ENCODE measurements at regions not wholly inside any gene's neighbourhood (a gene's known extent, or its start where the extent isn't known, plus 50 kb on each side); places are given as distances from the start of the nearest gene placed in this dataset.
A peak's percentile ranks its signal among the peaks of the same experiment; 100 is the strongest.

DNA sequence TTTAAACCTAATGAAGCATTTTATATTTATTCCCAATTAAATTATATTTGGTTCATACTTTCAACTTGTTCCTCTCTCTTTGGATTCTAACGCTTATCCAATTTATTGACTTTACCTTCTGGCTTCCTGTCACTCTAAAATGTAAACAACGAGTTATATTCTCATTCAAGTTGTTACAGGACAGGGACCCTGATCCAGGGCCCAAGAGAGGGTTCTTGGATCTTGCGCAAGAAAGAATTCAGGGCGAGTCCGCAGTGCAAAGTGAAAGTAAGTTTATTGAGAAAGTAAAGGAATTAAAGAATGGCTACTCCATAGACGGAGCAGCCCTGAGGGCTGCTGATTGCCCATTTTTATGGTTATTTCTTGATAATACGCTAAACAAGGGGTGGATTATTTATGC is 405.6 kb upstream of the API5 start (continued):
- TF ChIP-seq, protein P1, sequence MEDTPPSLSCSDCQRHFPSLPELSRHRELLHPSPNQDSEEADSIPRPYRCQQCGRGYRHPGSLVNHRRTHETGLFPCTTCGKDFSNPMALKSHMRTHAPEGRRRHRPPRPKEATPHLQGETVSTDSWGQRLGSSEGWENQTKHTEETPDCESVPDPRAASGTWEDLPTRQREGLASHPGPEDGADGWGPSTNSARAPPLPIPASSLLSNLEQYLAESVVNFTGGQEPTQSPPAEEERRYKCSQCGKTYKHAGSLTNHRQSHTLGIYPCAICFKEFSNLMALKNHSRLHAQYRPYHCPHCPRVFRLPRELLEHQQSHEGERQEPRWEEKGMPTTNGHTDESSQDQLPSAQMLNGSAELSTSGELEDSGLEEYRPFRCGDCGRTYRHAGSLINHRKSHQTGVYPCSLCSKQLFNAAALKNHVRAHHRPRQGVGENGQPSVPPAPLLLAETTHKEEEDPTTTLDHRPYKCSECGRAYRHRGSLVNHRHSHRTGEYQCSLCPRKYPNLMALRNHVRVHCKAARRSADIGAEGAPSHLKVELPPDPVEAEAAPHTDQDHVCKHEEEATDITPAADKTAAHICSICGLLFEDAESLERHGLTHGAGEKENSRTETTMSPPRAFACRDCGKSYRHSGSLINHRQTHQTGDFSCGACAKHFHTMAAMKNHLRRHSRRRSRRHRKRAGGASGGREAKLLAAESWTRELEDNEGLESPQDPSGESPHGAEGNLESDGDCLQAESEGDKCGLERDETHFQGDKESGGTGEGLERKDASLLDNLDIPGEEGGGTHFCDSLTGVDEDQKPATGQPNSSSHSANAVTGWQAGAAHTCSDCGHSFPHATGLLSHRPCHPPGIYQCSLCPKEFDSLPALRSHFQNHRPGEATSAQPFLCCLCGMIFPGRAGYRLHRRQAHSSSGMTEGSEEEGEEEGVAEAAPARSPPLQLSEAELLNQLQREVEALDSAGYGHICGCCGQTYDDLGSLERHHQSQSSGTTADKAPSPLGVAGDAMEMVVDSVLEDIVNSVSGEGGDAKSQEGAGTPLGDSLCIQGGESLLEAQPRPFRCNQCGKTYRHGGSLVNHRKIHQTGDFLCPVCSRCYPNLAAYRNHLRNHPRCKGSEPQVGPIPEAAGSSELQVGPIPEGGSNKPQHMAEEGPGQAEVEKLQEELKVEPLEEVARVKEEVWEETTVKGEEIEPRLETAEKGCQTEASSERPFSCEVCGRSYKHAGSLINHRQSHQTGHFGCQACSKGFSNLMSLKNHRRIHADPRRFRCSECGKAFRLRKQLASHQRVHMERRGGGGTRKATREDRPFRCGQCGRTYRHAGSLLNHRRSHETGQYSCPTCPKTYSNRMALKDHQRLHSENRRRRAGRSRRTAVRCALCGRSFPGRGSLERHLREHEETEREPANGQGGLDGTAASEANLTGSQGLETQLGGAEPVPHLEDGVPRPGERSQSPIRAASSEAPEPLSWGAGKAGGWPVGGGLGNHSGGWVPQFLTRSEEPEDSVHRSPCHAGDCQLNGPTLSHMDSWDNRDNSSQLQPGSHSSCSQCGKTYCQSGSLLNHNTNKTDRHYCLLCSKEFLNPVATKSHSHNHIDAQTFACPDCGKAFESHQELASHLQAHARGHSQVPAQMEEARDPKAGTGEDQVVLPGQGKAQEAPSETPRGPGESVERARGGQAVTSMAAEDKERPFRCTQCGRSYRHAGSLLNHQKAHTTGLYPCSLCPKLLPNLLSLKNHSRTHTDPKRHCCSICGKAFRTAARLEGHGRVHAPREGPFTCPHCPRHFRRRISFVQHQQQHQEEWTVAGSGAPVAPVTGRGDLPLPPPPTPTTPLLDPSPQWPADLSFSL (CRISPR knock-in tag; IDR thresholded peaks at IDR 0.05), result no peak
- TF ChIP-seq, protein P2, sequence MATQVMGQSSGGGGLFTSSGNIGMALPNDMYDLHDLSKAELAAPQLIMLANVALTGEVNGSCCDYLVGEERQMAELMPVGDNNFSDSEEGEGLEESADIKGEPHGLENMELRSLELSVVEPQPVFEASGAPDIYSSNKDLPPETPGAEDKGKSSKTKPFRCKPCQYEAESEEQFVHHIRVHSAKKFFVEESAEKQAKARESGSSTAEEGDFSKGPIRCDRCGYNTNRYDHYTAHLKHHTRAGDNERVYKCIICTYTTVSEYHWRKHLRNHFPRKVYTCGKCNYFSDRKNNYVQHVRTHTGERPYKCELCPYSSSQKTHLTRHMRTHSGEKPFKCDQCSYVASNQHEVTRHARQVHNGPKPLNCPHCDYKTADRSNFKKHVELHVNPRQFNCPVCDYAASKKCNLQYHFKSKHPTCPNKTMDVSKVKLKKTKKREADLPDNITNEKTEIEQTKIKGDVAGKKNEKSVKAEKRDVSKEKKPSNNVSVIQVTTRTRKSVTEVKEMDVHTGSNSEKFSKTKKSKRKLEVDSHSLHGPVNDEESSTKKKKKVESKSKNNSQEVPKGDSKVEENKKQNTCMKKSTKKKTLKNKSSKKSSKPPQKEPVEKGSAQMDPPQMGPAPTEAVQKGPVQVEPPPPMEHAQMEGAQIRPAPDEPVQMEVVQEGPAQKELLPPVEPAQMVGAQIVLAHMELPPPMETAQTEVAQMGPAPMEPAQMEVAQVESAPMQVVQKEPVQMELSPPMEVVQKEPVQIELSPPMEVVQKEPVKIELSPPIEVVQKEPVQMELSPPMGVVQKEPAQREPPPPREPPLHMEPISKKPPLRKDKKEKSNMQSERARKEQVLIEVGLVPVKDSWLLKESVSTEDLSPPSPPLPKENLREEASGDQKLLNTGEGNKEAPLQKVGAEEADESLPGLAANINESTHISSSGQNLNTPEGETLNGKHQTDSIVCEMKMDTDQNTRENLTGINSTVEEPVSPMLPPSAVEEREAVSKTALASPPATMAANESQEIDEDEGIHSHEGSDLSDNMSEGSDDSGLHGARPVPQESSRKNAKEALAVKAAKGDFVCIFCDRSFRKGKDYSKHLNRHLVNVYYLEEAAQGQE (IDR thresholded peaks at IDR 0.05; ENCODE audit: borderline replicate concordance in 1 of 2, low read depth in 1 of 2, low read length in 2 of 2), result no peak
- TF ChIP-seq SIN3A (IDR thresholded peaks at IDR 0.05; ENCODE audit: borderline replicate concordance, low read depth, low read length) (no peak), ZNF3 (CRISPR knock-in tag; IDR thresholded peaks at IDR 0.05) (no peak), KLF13 (CRISPR knock-in tag; IDR thresholded peaks at IDR 0.05) (no peak), ZNF550 (CRISPR knock-in tag; IDR thresholded peaks at IDR 0.05; ENCODE audit: borderline replicate concordance) (no peak), MED8 (CRISPR knock-in tag; IDR thresholded peaks at IDR 0.05; ENCODE audit: insufficient replicate concordance) (no peak), CEBPB (IDR thresholded peaks at IDR 0.05; ENCODE audit: borderline replicate concordance, low read depth, low read length) (peak; percentile 69; the same call in 1 of the 2 replicates), ZKSCAN8 (CRISPR knock-in tag; IDR thresholded peaks at IDR 0.05; ENCODE audit: borderline replicate concordance) (no peak), ZNF33B (CRISPR knock-in tag; IDR thresholded peaks at IDR 0.05) (no peak)
- TF ChIP-seq, protein P3, sequence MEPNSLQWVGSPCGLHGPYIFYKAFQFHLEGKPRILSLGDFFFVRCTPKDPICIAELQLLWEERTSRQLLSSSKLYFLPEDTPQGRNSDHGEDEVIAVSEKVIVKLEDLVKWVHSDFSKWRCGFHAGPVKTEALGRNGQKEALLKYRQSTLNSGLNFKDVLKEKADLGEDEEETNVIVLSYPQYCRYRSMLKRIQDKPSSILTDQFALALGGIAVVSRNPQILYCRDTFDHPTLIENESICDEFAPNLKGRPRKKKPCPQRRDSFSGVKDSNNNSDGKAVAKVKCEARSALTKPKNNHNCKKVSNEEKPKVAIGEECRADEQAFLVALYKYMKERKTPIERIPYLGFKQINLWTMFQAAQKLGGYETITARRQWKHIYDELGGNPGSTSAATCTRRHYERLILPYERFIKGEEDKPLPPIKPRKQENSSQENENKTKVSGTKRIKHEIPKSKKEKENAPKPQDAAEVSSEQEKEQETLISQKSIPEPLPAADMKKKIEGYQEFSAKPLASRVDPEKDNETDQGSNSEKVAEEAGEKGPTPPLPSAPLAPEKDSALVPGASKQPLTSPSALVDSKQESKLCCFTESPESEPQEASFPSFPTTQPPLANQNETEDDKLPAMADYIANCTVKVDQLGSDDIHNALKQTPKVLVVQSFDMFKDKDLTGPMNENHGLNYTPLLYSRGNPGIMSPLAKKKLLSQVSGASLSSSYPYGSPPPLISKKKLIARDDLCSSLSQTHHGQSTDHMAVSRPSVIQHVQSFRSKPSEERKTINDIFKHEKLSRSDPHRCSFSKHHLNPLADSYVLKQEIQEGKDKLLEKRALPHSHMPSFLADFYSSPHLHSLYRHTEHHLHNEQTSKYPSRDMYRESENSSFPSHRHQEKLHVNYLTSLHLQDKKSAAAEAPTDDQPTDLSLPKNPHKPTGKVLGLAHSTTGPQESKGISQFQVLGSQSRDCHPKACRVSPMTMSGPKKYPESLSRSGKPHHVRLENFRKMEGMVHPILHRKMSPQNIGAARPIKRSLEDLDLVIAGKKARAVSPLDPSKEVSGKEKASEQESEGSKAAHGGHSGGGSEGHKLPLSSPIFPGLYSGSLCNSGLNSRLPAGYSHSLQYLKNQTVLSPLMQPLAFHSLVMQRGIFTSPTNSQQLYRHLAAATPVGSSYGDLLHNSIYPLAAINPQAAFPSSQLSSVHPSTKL (CRISPR knock-in tag; IDR thresholded peaks at IDR 0.05), result peak; percentile 18; the same call in 1 of the 2 replicates
- TF ChIP-seq, protein P4, sequence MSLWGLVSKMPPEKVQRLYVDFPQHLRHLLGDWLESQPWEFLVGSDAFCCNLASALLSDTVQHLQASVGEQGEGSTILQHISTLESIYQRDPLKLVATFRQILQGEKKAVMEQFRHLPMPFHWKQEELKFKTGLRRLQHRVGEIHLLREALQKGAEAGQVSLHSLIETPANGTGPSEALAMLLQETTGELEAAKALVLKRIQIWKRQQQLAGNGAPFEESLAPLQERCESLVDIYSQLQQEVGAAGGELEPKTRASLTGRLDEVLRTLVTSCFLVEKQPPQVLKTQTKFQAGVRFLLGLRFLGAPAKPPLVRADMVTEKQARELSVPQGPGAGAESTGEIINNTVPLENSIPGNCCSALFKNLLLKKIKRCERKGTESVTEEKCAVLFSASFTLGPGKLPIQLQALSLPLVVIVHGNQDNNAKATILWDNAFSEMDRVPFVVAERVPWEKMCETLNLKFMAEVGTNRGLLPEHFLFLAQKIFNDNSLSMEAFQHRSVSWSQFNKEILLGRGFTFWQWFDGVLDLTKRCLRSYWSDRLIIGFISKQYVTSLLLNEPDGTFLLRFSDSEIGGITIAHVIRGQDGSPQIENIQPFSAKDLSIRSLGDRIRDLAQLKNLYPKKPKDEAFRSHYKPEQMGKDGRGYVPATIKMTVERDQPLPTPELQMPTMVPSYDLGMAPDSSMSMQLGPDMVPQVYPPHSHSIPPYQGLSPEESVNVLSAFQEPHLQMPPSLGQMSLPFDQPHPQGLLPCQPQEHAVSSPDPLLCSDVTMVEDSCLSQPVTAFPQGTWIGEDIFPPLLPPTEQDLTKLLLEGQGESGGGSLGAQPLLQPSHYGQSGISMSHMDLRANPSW (CRISPR knock-in tag; IDR thresholded peaks at IDR 0.05; ENCODE audit: borderline replicate concordance), result no peak
